HG02970 (cell line): ENCODE measurements at regions not wholly inside any gene's neighbourhood (a gene's known extent, or its start where the extent isn't known, plus 50 kb on each side); places are given as distances from the start of the nearest gene placed in this dataset.
"Not testable (repeated sequence)": the region's sequence is repeated elsewhere in the genome, so short reads cannot be mapped to it uniquely, and the experiment has no call there.

Source experiments
- ATAC-seq: cut with Tn5 transposase; IDR thresholded peaks from one replicate; pipeline ENCODE4 v1.9.1; 2021; ENCODE audit warnings: mild to moderate bottlenecking, moderate library complexity, moderate number of reproducible peaks; ENCODE audit not compliant: unreplicated experiment, low FRiP score

DNA sequence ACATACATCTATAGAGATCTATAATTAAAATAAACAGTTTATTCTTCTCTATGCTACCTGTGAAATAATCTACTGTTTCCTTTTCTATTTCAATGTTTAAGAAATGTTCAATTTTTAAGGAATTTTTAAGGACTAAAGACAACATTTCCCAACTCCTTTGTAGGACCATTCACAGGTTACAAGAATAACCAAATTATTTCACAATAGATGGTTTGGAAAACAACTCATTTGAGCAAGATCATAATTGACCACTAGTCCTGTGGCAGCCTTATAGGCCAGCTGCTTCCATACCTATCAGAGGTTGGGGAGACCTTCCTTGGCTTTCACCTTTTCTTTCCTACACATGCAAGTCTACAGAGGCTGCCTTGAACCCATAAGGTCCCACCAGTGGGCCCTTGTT, 193.7 kb downstream of the TTC39B start:
- no peak for ATAC-seq

DNA sequence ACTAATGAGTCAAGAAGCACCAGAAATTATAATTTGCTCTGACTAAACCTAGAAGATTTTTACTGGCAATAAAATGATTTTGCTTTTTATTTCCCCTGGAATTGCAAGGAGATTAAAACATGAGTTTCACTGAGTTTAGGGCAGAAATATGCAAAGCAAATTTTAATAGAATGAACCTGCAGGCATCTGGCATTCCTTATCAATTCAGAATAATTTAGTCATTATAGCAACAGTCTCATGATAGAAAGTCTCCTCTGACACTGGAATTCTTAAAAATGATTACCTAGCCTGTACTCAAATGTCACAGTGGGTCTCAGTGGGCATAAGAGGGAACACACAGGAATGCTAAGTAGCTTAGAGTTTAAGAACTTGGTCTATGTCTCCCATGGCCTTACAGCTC, 195.9 kb downstream of the TTC39B start:
- no peak for ATAC-seq

DNA sequence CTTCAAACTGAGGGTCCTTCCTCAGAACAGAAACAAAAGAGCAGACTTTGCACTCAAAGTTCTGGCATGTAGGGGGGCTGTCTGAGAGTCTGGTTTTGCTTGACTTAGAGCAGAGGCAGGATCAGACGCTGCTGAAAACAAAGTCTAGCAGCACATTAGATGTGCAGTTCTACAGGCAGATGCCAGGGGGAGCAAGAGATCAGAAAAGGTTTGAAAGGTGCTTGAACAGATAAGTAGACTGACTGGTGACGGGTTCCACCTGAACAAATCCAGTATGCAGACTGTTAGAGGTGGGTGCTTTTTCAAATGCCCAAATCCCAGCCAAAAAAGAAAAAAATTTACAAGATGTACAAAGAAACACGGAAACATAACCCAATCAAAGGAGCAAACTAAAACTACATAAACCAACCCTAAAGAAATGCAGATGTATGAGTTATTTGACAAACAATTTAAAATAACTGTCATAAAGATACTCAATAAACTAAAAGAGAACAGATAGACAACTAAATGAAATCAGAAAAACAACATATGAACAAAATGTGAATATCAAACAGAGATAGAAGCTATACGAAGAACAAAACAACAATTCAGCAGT, 194.7 kb upstream of the FREM1 start:
- peak; percentile 85 for ATAC-seq

DNA sequence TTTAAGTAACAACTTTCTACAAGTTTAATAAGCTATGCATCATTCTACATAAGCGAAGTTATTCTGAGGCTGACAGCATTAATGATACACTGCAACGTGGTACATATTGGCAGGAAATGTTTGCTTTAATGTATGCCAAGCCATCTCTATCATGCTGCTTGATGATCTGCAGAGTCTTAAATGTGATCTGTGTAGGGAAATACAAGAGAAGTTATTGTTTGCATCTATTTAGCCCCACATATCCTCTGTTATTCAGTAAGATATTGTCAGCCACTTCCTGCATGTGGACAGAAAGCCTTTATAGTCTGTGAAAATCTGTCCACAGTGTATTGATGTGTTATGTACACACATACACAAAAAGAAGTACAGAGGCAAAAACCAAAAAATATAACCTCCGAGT, 193.1 kb upstream of the FREM1 start:
- no peak for ATAC-seq

DNA sequence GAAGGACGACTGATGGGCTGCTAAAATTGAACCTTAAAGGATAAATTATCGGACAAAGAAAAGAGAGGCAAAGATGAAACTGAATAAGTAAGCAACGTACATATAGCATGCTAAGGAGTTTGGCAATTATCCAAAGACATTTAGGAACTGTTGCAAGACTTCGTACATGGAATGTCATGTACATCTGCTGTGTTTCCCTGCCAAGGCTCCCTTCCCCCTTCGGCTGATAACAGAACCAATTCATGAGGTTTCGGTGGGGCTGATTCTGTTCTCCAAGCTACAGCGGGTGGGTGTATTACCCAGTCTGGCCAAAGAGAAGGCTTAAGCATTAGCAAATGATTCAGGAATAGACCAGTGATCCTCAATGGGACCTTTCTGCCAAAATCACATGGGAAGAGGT, 190.9 kb upstream of the FREM1 start:
- ATAC-seq: no peak

DNA sequence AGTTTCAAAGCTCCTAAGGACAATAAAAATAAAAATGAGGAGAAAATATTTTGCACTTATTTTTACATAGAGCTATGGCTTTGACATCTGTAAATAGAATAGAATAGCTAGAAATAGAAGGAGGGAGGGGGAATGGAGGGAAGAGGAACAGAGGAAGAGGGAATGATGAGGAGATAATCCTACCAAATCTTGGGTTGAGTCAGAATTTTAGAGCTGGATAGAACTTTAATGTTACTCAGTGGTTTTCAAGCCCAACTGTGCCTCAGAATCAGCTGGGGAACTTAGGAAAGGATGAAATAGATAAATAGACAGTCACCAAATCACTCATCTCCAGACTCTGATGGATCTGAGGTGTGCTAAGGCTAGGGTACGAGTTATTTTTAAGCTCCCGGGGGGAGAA, 190.3 kb upstream of the FREM1 start:
- no peak for ATAC-seq

DNA sequence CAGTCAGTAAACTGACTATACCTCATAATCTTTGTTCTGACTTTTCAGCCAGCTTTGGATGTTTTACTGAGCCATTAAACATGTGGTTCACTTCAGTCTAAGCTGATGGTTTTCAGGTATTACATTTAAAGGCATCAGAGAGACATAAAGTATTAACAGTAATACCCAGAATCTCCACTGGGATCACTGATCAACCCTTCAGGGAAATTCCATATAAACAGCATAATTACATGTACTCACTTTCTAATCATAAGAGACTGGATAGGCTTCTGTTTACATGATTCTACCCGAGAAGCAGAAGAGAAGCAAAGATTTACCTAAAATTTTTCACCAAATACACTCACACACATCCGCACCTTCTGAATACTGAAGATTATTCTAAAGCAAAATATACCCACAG, 186.7 kb upstream of the FREM1 start:
- no peak for ATAC-seq

DNA sequence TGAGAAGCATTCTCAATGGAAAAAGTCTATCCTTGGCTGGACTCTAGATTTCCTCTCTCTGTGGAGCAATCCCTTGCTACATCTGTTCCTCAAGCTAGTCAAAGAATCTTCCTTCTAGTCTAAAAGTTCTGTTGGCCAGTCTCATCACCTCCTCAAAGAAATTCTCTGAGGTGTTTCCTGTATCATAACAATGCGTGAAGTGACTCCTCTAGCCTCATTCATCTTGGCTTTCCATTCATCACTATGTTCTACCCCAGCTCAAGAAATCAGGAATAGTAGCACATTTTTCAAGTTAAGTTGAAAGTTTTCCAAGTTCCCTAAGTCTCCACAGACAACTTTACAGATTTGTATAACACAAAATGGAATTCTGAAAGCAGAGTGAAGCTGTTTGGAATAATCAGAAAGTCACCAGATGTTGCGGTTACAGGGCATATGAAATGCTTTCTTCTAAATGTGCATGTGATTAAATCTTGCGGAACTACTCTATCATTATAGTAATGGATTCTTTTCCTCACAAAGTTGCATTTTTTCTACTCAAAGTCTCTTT, 176.6 kb upstream of the FREM1 start:
- ATAC-seq: no peak

DNA sequence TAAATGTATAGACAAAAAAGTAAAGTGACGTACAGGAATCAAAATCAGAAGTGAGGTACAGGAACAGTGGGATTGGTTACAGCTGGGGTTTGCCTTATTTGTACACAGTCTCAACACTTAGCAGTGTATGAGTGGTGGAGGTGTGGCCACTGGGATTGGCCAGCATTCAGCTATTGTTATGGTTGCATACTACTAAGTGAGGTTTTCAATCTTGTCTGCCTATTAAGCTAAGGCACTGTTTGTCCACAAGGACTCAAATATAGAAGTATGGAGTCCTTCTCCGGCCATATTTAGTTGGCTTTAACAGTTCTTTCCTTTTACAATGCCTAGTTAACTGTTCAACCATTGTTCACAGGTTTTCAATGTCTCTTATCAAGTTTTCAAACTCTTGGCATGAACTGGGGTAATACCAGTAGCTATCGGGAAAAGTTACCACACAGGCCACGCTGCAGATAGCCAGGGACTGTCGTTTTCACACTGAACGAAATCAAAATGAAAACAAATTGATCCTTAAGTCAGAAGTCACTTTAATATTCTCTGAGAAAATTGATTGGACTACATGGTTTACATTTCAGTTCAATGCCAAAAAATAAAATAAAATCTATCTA, 176.0 kb upstream of the FREM1 start:
- ATAC-seq: no peak

DNA sequence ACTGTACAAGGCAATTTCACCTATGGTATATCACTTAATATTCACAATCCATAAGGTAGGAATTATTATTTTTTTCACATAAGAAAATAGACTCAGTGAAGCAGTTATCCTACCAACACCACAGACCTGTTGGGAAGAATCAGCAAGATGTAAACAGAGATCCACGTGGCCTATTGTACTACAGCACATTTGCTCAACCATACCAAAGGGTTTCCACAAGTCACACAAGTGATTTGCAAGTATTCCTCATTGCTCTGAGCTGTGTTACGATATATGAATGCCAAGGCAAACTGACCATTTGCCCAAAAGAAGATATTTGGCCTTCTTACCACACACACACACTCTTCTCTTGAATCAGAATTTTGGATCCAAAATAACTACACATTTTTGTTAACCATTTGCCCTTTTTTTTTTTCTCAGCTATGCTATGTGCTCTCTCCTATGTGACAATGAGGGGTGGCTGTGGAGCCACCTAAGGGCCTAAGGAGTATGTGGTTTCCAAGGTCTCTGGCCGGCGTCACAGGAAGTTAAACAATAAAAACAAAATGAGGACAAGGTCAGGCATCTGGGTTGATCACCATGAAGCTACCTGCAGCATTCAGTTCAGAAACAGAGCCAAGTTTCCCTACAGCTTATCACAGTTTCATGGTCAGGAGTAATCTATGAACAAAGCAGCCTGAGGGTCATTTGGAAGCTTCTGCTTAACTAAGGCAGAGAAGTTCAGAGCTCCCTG, 171.0 kb upstream of the FREM1 start:
- no peak for ATAC-seq

DNA sequence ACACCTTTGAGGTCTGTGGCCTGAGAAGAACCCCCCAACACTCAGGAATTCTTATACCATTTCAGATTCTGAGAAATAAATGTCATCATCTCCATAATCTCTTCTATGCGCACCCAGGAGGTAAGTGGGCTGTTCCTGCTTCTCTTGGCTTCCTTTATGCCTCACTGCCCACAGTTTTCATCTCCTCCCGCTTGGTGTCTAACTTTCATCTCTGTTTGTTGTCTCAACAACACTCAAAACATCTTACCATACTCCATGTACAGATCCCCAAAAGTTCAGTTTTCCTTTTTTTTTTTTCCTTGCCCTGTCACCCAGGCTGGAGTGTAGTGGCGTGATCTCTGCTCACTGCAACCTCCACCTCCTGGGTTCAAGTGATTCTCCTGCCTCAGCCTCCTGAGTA, 170.2 kb upstream of the FREM1 start:
- no peak for ATAC-seq

DNA sequence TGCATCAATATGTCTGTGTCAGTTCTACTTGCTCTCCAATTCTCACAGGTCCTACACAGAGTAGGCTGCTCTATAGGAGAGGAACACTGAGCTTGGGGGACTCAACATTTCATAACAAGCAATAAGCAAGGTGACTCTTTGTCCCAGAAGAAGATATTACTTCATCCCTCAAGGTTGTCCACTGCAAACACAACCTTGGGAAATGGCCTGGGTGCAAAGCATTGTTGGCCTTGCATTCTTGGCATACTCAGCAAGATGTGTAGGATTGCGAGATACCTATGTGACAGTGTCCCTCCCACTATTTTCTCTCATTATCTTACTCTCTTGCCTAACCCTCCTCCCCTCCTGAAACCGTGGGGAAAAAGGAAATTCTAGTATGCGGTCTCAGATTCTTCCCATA, 169.8 kb upstream of the FREM1 start:
- ATAC-seq: no peak

DNA sequence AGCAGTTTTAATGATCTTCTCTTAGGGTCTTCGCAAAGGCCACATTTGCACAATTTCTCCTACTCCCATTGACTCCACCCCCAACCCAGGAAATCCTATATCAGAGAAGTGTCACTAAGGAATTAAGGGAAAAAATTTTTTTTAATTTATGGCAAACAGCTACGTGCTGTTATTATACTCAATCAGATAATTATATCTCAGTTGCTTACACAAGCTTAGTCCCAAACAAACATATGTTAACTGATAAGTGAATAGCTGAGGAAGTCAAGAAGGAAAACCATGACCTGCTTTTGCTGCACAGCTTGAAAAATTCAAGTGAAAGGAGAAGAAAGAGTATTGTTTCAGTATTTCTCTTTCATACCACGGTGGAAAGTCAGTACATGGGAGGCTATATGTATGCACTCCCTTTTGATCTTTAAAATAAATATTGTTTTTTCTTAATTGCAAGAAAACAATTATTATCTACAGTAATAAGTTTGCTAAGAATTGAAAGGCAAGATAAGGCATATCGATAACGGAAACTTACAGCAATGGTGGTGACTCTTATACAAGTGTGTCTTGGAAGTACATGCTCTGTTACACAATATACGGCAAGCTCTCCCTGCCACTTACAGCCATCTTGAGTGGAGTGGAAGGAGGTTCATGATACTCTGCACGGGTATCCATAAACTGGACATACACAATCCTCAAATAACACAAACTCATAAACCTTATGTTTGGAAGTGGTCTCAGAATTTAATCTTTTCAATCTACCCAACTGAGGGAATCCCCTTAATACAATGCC, 167.9 kb upstream of the FREM1 start:
- ATAC-seq: no peak

DNA sequence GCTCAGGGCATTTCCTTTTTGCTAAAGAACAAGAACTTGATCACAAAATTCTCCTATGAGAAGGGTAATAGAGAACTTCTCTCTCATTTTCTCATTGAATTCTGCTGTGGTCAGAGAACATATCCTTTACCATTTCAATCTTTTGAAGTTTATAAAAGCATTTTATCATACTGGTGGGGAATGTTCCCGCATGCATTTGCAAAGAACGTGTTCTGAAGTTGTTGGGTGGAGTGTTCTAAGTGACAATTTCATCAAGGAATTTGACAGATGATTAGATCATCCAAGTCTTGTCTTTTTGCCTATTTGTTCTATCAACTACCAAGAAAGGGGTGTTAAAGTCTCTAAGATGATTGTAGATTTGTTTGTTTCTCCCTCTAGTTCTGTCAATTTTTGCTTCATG, 163.4 kb upstream of the FREM1 start:
- ATAC-seq: no peak

DNA sequence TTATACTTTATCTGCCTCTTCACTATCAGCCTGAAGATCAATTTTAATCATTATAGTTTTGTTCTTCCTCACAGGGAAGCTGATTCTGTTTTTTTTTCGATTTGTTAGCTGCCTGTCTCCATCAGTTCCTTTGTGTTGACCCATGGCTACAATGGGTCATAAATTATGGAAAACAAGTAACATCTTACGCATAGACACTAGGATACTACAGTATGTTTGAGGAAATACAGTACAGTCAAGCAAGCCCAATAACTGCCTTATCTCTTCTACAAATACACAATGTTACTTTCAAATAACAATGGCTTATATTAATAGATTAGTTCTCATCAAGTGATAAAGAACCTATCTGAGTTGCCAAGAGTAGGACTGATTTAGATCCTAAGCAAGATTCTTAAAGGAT, 160.5 kb upstream of the FREM1 start:
- no peak for ATAC-seq

DNA sequence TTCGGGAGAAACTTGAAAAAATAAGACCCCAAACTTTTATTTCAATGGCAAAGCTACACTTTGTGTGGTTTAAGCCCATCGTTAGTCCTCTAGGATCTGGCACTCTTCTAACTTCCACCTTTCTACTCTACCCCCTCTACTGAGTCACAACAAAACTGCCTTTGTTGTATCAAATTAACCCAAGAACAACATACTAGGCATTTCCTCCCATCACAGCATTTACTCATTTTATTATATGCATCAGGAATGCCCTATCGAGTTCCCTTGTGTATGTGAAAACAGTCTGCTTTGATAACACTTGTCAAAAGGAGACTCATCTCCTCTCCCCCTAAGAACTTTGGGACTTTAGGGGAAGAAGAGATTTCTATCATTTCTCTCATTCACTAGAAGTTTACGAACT, 158.9 kb upstream of the FREM1 start:
- ATAC-seq: no peak

DNA sequence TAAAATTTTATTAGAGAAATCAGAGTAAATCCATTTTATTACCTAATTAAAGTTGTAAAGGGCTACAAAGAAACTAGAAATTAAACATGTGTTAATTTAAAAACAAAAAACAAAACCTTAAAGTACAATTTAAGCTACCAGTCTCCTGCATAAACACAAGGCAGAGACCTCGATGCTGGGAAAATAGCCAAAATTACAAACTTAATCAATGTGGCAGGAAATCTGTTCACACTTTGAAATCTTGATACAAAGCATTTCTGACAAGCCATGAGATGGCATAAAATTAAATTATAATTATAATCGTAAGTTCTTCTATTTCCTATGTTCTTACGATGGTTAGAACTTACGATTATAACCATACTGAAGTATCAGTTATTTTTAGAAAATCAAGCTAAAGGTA, 158.0 kb upstream of the FREM1 start:
- ATAC-seq: no peak

DNA sequence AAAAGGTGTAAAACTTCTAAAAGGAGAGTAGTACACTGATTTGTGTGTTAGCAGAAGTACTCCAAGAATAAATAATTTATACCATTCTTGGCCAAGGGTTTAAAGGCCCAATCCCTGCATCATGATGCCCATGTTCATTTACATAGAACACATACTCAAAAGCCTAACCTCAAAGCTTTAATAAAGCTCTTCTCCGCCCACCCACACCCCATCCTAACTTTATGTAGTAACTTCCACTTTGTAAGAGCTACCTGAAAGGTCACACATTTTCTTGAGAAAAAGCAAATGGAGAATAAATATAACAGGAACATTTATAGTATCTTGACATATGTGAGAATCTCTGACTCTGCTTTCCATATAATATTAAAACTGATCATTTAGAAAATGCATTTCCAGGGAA, 148.8 kb upstream of the FREM1 start:
- no peak for ATAC-seq

DNA sequence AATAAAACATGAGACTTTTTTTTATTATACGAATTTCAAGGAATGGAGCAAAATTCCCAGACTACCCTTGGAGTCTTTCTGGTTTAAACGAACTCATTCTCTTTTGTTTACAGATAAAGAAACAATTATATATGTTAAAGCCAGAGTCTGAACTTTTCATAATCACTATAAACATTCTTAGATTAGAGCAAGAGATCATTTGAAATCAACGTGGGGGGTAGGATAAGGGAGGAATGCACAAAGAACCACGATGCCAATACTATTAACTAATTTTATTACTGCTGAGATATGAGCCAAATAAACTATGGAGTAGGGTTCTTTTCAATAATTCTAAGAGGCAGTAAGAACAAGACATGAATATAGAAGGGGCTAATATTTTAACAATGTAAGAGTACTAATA, 148.0 kb upstream of the FREM1 start:
- no peak for ATAC-seq

DNA sequence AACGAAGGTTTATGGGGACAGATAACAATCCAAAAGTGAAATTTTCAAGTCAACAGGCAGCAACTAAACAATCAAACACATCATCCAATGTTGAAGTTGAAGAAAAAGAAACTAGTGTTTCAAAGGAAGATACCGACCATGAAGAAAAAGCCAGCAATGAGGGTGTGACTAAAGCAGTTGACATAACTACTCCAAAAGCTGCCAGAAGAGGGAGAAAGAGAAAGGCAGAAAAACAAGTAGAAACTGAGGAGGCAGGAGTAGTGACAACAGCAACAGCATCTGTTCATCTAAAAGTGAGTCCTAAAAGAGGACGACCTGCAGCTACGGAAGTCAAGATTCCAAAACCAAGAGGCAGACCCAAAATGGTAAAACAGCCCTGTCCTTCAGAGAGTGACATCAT, 145.1 kb upstream of the FREM1 start:
- not testable (repeated sequence) for ATAC-seq

DNA sequence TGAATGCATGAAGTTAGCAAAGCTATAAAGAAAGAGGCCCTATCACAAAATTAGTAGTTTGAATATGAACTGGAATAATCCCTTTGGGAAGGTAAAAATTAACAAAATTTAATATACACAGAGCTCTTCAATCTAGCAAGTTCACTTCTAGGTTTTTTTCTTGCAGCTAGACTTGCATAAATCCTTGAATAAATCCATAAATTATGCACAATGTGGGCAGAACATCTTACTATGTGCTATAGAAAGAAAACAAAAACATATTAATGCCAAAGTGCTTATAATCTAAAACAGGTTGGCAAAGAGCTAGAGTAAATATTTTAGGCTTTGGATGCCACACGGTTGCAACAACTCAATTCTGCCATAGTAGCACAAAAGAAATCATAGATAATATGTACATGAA, 138.5 kb upstream of the FREM1 start:
- no peak for ATAC-seq
